WTC11 (cell line): ENCODE measurements at regions not wholly inside any gene's neighbourhood (a gene's known extent, or its start where the extent isn't known, plus 50 kb on each side); places are given as distances from the start of the nearest gene placed in this dataset.

ENCODE experiments used
- ATAC-seq: fragments of 200-7000 bp; cut with Tn5 transposase; 2 replicates; pipeline ENCODE4 v1.10.0; 2021; ENCODE audit warnings: mild to moderate bottlenecking, moderate library complexity
- CTCF ChIA-PET: fragments of 300-600 bp; sonication (Branson Sonifier 250); formaldehyde crosslinking; loops from one replicate; lab custom pipeline; 2021; ENCODE audit warnings: antibody characterized with exemption; lab: Charles Lee
- POLR2A ChIA-PET: fragments of 350-600 bp; sonication (Branson Sonifier 250); formaldehyde crosslinking; loops from one replicate; lab custom pipeline; 2021; ENCODE audit warnings: antibody characterized with exemption; lab: Charles Lee
- DNase-seq: peaks from one replicate; pipeline ENCODE4 v3.0.0; 2021; ENCODE audit warnings: low spot score
- H3K27ac Mint-ChIP-seq: 2 replicates; pipeline ENCODE4 v1.8.0; 2021; ENCODE audit warnings: mixed read lengths
- H3K27me3 Mint-ChIP-seq: 2 replicates; pipeline ENCODE4 v1.8.0; 2021; ENCODE audit warnings: low read depth, mild to moderate bottlenecking, moderate library complexity, mixed read lengths
- H3K36me3 Mint-ChIP-seq: 2 replicates; pipeline ENCODE4 v1.8.0; 2021; ENCODE audit warnings: mixed read lengths
- H3K4me1 Mint-ChIP-seq: 2 replicates; pipeline ENCODE4 v1.8.0; 2022; ENCODE audit warnings: mixed read lengths
- H3K4me3 Mint-ChIP-seq: 2 replicates; pipeline ENCODE4 v1.8.0; 2021; ENCODE audit warnings: mild to moderate bottlenecking, moderate library complexity, mixed read lengths
- H3K9me3 Mint-ChIP-seq: 2 replicates; pipeline ENCODE4 v1.8.0; 2021; ENCODE audit warnings: mixed read lengths
- ARID4B ChIP-seq: sonication (generic); formaldehyde crosslinking; IDR thresholded peaks from 2 replicates; pipeline ENCODE4 v1.8.0; 2023; ENCODE audit warnings: missing genetic modification reagents, mild to moderate bottlenecking, borderline replicate concordance
- ATF3 ChIP-seq: sonication (generic); formaldehyde crosslinking; conservative IDR thresholded peaks from 2 replicates; pipeline ENCODE4 v1.8.1; 2022; ENCODE audit warnings: mild to moderate bottlenecking, missing genetic modification reagents
- CREB1 ChIP-seq: sonication (generic); formaldehyde crosslinking; IDR thresholded peaks from 2 replicates; pipeline ENCODE4 v1.8.0; 2023; ENCODE audit warnings: mild to moderate bottlenecking, missing genetic modification reagents
- CREM ChIP-seq: sonication (generic); formaldehyde crosslinking; IDR thresholded peaks from 2 replicates; pipeline ENCODE4 v1.8.1; 2022; ENCODE audit warnings: mild to moderate bottlenecking, missing genetic modification reagents, moderate library complexity
- E2F5 ChIP-seq: sonication (generic); formaldehyde crosslinking; IDR thresholded peaks from 2 replicates; pipeline ENCODE4 v1.8.1; 2022; ENCODE audit warnings: mild to moderate bottlenecking, moderate library complexity, missing genetic modification reagents
- ETV6 ChIP-seq: sonication (generic); formaldehyde crosslinking; IDR thresholded peaks from 2 replicates; pipeline ENCODE4 v1.8.1; 2022; ENCODE audit warnings: mild to moderate bottlenecking, missing genetic modification reagents
- FOXJ3 ChIP-seq: sonication (generic); formaldehyde crosslinking; IDR thresholded peaks from 2 replicates; pipeline ENCODE4 v1.9.0; 2021; ENCODE audit warnings: missing genetic modification reagents, mild to moderate bottlenecking, borderline replicate concordance
- FOXP1 ChIP-seq: sonication (generic); formaldehyde crosslinking; IDR thresholded peaks from 2 replicates; pipeline ENCODE4 v1.8.0; 2022; ENCODE audit warnings: missing genetic modification reagents, mild to moderate bottlenecking, moderate library complexity, borderline replicate concordance
- FOXP4 ChIP-seq: sonication (generic); formaldehyde crosslinking; IDR thresholded peaks from 2 replicates; pipeline ENCODE4 v1.8.0; 2022; ENCODE audit warnings: mild to moderate bottlenecking, missing genetic modification reagents
- GTF2I ChIP-seq: fragments of 250-450 bp; sonication (Bioruptor Pico); conservative IDR thresholded peaks from 2 replicates; pipeline ENCODE4 v1.4.0; 2021; ENCODE audit warnings: mild to moderate bottlenecking
- HMGA2 ChIP-seq: fragments of 250-450 bp; sonication (Bioruptor Pico); IDR thresholded peaks from 2 replicates; pipeline ENCODE4 v1.4.0; 2021; ENCODE audit warnings: mild to moderate bottlenecking, moderate library complexity
- MAX ChIP-seq: sonication (generic); formaldehyde crosslinking; IDR thresholded peaks from 2 replicates; pipeline ENCODE4 v1.8.0; 2022; ENCODE audit warnings: mild to moderate bottlenecking, missing genetic modification reagents
- OVOL2 ChIP-seq: fragments of 250-450 bp; sonication (Bioruptor Pico); IDR thresholded peaks from 2 replicates; pipeline ENCODE4 v1.9.0; 2021; ENCODE audit warnings: mild to moderate bottlenecking, borderline replicate concordance
- SMAD4 ChIP-seq: sonication (generic); formaldehyde crosslinking; IDR thresholded peaks from 2 replicates; pipeline ENCODE4 v1.8.0; 2022; ENCODE audit warnings: mild to moderate bottlenecking, missing genetic modification reagents
- TP53 ChIP-seq: sonication (generic); formaldehyde crosslinking; IDR thresholded peaks from 2 replicates; pipeline ENCODE4 v1.8.1; 2023; ENCODE audit warnings: mild to moderate bottlenecking, missing genetic modification reagents
- USF2 ChIP-seq: sonication (generic); formaldehyde crosslinking; IDR thresholded peaks from 2 replicates; pipeline ENCODE4 v1.8.1; 2023; ENCODE audit warnings: mild to moderate bottlenecking, missing genetic modification reagents, moderate library complexity
- ZBTB21 ChIP-seq: sonication (generic); formaldehyde crosslinking; IDR thresholded peaks from 2 replicates; pipeline ENCODE4 v1.8.1; 2023; ENCODE audit warnings: mild to moderate bottlenecking, missing genetic modification reagents, borderline replicate concordance
- ZNF219 ChIP-seq: sonication (generic); formaldehyde crosslinking; IDR thresholded peaks from 2 replicates; pipeline ENCODE4 v1.8.0; 2023; ENCODE audit warnings: missing genetic modification reagents, mild to moderate bottlenecking, borderline replicate concordance
- ZNF317 ChIP-seq: sonication (generic); formaldehyde crosslinking; IDR thresholded peaks from 2 replicates; pipeline ENCODE4 v1.8.1; 2023; ENCODE audit warnings: low read depth, mild to moderate bottlenecking, moderate library complexity, missing genetic modification reagents, borderline replicate concordance
- ZNF416 ChIP-seq: fragments of 250-450 bp; sonication (Bioruptor Pico); IDR thresholded peaks from 2 replicates; pipeline ENCODE4 v1.9.0; 2021; ENCODE audit warnings: mild to moderate bottlenecking, inconsistent platforms
- ZNF671 ChIP-seq: fragments of 250-450 bp; sonication (Bioruptor Pico); IDR thresholded peaks from 2 replicates; pipeline ENCODE4 v1.8.0; 2021; ENCODE audit warnings: mild to moderate bottlenecking

GRCh38 chr4:181890031-181890430 lies 353.2 kb upstream of the TENM3 start:
- ChIA-PET POLR2A (no interaction called here), CTCF (no interaction called here)
- Mint-ChIP-seq H3K27me3 (no peaks in the 10 kb centered on the region), H3K4me1 (peaks cover 3% of the 10 kb centered on the region; the same call in 1 of the 2 replicates), H3K36me3 (peaks cover 3% of the 10 kb centered on the region; the same call in 1 of the 2 replicates), H3K9me3 (peaks cover 12% of the 10 kb centered on the region), H3K27ac (no peak overlapping the region)
- no peak for DNase-seq
- TF ChIP-seq GTF2I (CRISPR knock-in tag) (no peak), CREB1 (no peak), HMGA2 (CRISPR knock-in tag) (no peak), TP53 (CRISPR knock-in tag) (no peak), ETV6 (CRISPR knock-in tag) (no peak), ZNF671 (CRISPR knock-in tag) (no peak), ZBTB21 (no peak), ZNF416 (CRISPR knock-in tag) (no peak), OVOL2 (CRISPR knock-in tag) (no peak), USF2 (no peak), ATF3 (no peak), FOXP1 (CRISPR knock-in tag) (no peak), ZNF317 (CRISPR knock-in tag) (no peak), ARID4B (no peak), E2F5 (CRISPR knock-in tag) (no peak), SMAD4 (CRISPR knock-in tag) (no peak), FOXP4 (CRISPR knock-in tag) (no peak), ZNF219 (CRISPR knock-in tag) (no peak)
- TF ChIP-seq, all 79 proteins: peak for 0
- ATAC-seq = no peak
- H3K4me3 Mint-ChIP-seq = no peak overlapping the region

- ATAC-seq = no peak
- Mint-ChIP-seq H3K9me3 (peaks cover 12% of the 10 kb centered on the region), H3K4me1 (peaks cover 3% of the 10 kb centered on the region; the same call in 1 of the 2 replicates), H3K27me3 (no peaks in the 10 kb centered on the region), H3K27ac (no peak overlapping the region), H3K36me3 (peaks cover 3% of the 10 kb centered on the region; the same call in 1 of the 2 replicates), H3K4me3 (no peak overlapping the region)
- POLR2A ChIA-PET = no interaction called here
- TF ChIP-seq CREM = no peak
- no peak for TF ChIP-seq FOXJ3 (CRISPR knock-in tag)
- TF ChIP-seq MAX (CRISPR knock-in tag) = no peak
- CTCF ChIA-PET = no interaction called here
- DNase-seq = no peak
Observed at GRCh38 chr4:181890911-181891310, 352.3 kb upstream of the TENM3 start.
